Stomach (tissue), 8 donors: ENCODE measurements at regions not wholly inside any gene's neighbourhood (a gene's known extent, or its start where the extent isn't known, plus 50 kb on each side); places are given as distances from the start of the nearest gene placed in this dataset.

Experiments
- DNase-seq, 2 donors: peaks; one replicate each; pipeline versions ENCODE4 v3.0.0 to v3.0.0-alpha.2; 2013 to 2019
- H3K27ac ChIP-seq, 5 donors: fragments of 200-600 bp in 4 of 5; sonication (generic) in 4 of 5; one replicate each; pipeline ENCODE4 v1.5.1; 2013 to 2019; ENCODE audit warnings: mild to moderate bottlenecking in 1 of 5, moderate library complexity in 1 of 5
- H3K27me3 ChIP-seq, 3 donors: fragments of 200-600 bp; sonication (generic); one replicate each; pipeline ENCODE4 v1.5.1; 2017 to 2019; ENCODE audit warnings: mixed run types in 1 of 3
- H3K36me3 ChIP-seq, 4 donors: fragments of 200-600 bp; sonication (generic); 1 replicate in 3 of 4; 2 replicates in 1 of 4; pipeline ENCODE4 v1.5.1; 2016 to 2019
- H3K4me1 ChIP-seq, 4 donors: fragments of 200-600 bp; sonication (generic); one replicate each; pipeline ENCODE4 v1.5.1; 2016 to 2019
- H3K4me3 ChIP-seq, 4 donors: fragments of 200-600 bp; sonication (generic) in 3 of 4; one replicate each; pipeline ENCODE4 v1.5.1; 2016 to 2019; ENCODE audit warnings: mild to moderate bottlenecking in 1 of 4
- H3K9me3 ChIP-seq, 4 donors: fragments of 200-600 bp; sonication (generic); one replicate each; pipeline ENCODE4 v1.5.1; 2016 to 2019
- EP300 ChIP-seq: sonication (generic); formaldehyde crosslinking; IDR thresholded peaks from one replicate; pipeline ENCODE4 v1.6.1; 2017; ENCODE audit warnings: antibody characterized with exemption
- POLR2A ChIP-seq, 4 donors: fragments of 450-650 bp; IDR thresholded peaks; one replicate each; pipeline ENCODE4 v1.6.1; 2016; ENCODE audit warnings: antibody characterized with exemption in 4 of 4, control low read depth in 2 of 4, mild to moderate bottlenecking in 1 of 4, moderate library complexity in 1 of 4
- POLR2AphosphoS5 ChIP-seq, 3 donors: sonication (generic); formaldehyde crosslinking; IDR thresholded peaks; one replicate each; pipeline ENCODE4 v1.6.1; 2016; ENCODE audit warnings: antibody characterized with exemption in 3 of 3
- WGBS, 5 donors: extraction: QIAGEN DNeasy Blood & Tissue Kit in 3 of 5; methylation state at CpG; one replicate each; pipeline versions ENCODE4 v1.1.5 to v1.1.7; 2013 to 2018; 5-methylcytosine and 5-hydroxymethylcytosine counted together
- intact Hi-C: fragments of 100-400 bp; cut with DNase I; formaldehyde crosslinking; loops from one replicate; pipeline ENCODE4 v1.15.1; 2023; ENCODE audit warnings: low total_unique reads
- TF ChIP-seq, protein P1 (sequence below), 7 experiments: fragments of 450-650 bp in 4 of 7; fragments of 200-600 bp in 3 of 7; sonication (generic) in 3 of 7; IDR thresholded peaks; one replicate each; pipeline ENCODE4 v1.5.1; 2016 to 2019; ENCODE audit warnings: antibody characterized with exemption in 7 of 7, control low read depth in 2 of 7, mild to moderate bottlenecking in 1 of 7
- donor health status: healthy with polysubstance abuse.
- donor health status: Bipolar disorder and iron deficiency.
- donor health status: healthy.

DNA sequence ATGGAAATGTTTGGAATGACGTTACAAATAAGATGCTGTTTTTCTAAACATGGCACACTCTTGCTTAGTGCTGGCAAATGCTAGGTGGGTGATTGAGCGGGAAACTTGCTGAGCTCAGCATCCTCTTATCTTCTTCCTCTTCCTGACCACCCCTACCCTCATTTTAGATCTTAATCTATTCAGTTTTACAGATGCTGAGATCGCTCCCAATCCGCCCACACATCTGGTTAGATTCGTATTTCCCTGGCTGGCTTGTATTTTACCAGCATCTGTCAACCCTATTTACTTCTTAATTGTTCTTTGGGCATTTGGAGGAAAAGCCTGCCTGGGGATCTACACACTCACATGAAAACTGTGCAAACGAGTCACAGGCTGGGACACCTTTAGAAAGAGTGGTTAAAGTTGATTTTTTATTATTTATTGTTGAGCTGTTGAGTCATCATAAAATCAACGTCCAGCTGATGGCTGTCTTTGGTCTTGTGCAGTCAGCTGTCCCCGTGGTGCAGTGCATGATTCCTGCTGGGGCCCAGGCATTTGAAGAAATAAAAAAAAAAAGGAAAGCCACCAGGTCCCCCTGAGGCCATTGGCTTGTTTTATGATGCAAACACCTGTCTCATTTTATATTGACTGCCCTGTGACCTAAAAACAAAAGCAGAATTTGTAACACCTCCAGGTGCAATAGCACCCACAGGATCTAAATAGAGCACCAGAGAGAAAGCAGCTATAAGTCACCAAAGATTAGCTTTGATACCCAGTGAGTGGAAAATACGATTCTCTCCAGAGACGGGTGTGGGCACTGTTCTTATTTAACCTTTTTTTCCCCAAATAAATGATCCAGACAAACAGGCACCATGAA lies 258.6 kb downstream of the HS3ST3B1 start:
- H3K36me3 ChIP-seq, result no peaks in the 10 kb centered on the region
- no peak for DNase-seq
- H3K27me3 ChIP-seq, result no peaks in the 10 kb centered on the region
- intact Hi-C loops, result no loop called here
- no peak overlapping the region for H3K27ac ChIP-seq
- whole genome bisulfite sequencing, 5 donors, result 44 to 54% (median 50%) methylated on average over 10 of the region's 10 CpGs
- H3K4me1 ChIP-seq, result no peaks in the 10 kb centered on the region
- no peak overlapping the region for H3K4me3 ChIP-seq
- H3K9me3 ChIP-seq, result no peaks in the 10 kb centered on the region
- TF ChIP-seq, protein P1, sequence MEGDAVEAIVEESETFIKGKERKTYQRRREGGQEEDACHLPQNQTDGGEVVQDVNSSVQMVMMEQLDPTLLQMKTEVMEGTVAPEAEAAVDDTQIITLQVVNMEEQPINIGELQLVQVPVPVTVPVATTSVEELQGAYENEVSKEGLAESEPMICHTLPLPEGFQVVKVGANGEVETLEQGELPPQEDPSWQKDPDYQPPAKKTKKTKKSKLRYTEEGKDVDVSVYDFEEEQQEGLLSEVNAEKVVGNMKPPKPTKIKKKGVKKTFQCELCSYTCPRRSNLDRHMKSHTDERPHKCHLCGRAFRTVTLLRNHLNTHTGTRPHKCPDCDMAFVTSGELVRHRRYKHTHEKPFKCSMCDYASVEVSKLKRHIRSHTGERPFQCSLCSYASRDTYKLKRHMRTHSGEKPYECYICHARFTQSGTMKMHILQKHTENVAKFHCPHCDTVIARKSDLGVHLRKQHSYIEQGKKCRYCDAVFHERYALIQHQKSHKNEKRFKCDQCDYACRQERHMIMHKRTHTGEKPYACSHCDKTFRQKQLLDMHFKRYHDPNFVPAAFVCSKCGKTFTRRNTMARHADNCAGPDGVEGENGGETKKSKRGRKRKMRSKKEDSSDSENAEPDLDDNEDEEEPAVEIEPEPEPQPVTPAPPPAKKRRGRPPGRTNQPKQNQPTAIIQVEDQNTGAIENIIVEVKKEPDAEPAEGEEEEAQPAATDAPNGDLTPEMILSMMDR (IDR thresholded peaks at IDR 0.05), result no peak
- TF ChIP-seq EP300, result no peak
- no peak for TF ChIP-seq POLR2AphosphoS5 (IDR thresholded peaks at IDR 0.05)
- TF ChIP-seq POLR2A (IDR thresholded peaks at IDR 0.05), result no peak

- no peak for TF ChIP-seq POLR2AphosphoS5 (IDR thresholded peaks at IDR 0.05)
- no peak for TF ChIP-seq POLR2A (IDR thresholded peaks at IDR 0.05)
- TF ChIP-seq EP300, result no peak
- TF ChIP-seq, protein P1 (IDR thresholded peaks at IDR 0.05), result no peak
- no peaks in the 10 kb centered on the region for H3K4me1 ChIP-seq
- no peaks in the 10 kb centered on the region for H3K36me3 ChIP-seq
- no peaks in the 10 kb centered on the region for H3K27me3 ChIP-seq
- intact Hi-C loops, result no loop called here
- no peaks in the 10 kb centered on the region for H3K9me3 ChIP-seq
- no peak overlapping the region for H3K27ac ChIP-seq
- DNase-seq, result no peak
- WGBS, 5 donors, result 43 to 75% (median 58%) methylated on average over 3 to 4 of the region's 4 CpGs
- H3K4me3 ChIP-seq, result no peak overlapping the region
Measured at GRCh38 chr17:14557480-14557879, 256.6 kb downstream of the HS3ST3B1 start.

DNA sequence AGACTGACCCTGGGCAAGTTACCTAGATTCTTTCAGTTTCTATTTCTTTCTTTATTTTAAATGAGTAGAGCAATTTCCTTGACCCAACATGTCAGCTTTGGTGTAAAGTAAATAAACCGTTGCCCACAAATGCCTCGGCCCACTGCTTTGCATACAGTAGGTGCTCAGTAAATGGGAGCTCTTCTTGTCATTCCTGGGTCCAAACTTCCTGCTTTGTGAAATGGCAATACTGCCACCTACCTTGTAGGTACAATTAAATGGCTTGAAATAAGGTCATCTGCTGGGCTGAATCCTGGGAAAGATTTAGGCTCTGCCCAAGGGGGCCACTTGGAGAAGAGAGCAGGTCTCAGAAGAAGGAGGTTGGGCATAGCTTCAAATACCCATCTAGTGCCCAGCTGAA lies 253.0 kb downstream of the HS3ST3B1 start:
- intact Hi-C loops, result no loop called here
- no peaks in the 10 kb centered on the region for H3K36me3 ChIP-seq
- no peak overlapping the region for H3K27ac ChIP-seq
- DNase-seq, result no peak
- no peaks in the 10 kb centered on the region for H3K4me1 ChIP-seq
- H3K9me3 ChIP-seq, result no peaks in the 10 kb centered on the region
- WGBS, 5 donors, result 40 to 71% (median 68%) methylated on average over 2 of the region's 2 CpGs
- TF ChIP-seq, protein P1 (IDR thresholded peaks at IDR 0.05), result no peak
- TF ChIP-seq POLR2A (IDR thresholded peaks at IDR 0.05) (no peak), EP300 (no peak), POLR2AphosphoS5 (IDR thresholded peaks at IDR 0.05) (no peak)
- peaks cover 0 to 3% (median 0%) of the 10 kb centered on the region in 3 donors for H3K27me3 ChIP-seq
- H3K4me3 ChIP-seq, result no peak overlapping the region

- Histone ChIP-seq H3K27ac (no peak overlapping the region), H3K36me3 (no peaks in the 10 kb centered on the region), H3K4me3 (no peak overlapping the region), H3K9me3 (no peaks in the 10 kb centered on the region), H3K4me1 (no peaks in the 10 kb centered on the region), H3K27me3 (peaks cover 0 to 3% (median 0%) of the 10 kb centered on the region in 3 donors)
- TF ChIP-seq EP300 (no peak), POLR2AphosphoS5 (IDR thresholded peaks at IDR 0.05) (no peak), POLR2A (IDR thresholded peaks at IDR 0.05) (no peak)
- TF ChIP-seq, protein P1 (IDR thresholded peaks at IDR 0.05), result no peak
- 61 to 76% (median 71%) methylated on average over 7 of the region's 7 CpGs for WGBS, 5 donors
- no peak for DNase-seq
- intact Hi-C loops, result no loop called here
Measured at GRCh38 chr17:14552306-14552705, 251.4 kb downstream of the HS3ST3B1 start.
